ENCODE measurements at regions not wholly inside any gene's neighbourhood (a gene's known extent, or its start where the extent isn't known, plus 50 kb on each side); places are given as distances from the start of the nearest gene placed in this dataset.

DNA sequence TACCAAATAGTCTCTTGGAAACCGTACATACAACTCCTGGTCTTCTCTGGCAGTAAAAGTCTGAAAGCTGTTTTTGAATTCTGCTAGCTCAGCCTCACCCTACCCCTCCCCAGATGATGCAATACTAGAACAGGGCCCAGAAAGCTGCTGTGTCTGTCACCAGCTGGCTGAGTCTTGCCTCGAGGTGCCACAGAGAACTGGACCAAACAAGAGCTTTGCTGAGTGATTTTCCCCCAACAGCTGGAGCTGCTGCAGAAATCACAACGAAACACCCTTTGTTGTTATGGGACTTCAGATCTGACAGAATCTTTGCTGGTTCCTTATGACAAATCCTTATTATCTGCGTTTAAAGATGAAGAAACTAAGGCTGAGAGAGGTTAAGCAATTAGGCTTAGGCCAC lies 134.1 kb downstream of the SPAG6 start:
- TF ChIP-seq, protein P1, sequence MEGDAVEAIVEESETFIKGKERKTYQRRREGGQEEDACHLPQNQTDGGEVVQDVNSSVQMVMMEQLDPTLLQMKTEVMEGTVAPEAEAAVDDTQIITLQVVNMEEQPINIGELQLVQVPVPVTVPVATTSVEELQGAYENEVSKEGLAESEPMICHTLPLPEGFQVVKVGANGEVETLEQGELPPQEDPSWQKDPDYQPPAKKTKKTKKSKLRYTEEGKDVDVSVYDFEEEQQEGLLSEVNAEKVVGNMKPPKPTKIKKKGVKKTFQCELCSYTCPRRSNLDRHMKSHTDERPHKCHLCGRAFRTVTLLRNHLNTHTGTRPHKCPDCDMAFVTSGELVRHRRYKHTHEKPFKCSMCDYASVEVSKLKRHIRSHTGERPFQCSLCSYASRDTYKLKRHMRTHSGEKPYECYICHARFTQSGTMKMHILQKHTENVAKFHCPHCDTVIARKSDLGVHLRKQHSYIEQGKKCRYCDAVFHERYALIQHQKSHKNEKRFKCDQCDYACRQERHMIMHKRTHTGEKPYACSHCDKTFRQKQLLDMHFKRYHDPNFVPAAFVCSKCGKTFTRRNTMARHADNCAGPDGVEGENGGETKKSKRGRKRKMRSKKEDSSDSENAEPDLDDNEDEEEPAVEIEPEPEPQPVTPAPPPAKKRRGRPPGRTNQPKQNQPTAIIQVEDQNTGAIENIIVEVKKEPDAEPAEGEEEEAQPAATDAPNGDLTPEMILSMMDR (conservative IDR thresholded peaks at IDR 0.05; ENCODE audit: low read depth in 2 of 2) = no peak
- TF ChIP-seq JUNB (IDR thresholded peaks at IDR 0.05; ENCODE audit: unreplicated experiment) = no peak
- no peak for TF ChIP-seq EZH2 (IDR thresholded peaks at IDR 0.05; ENCODE audit: low read depth, unreplicated experiment)
- TF ChIP-seq POLR2AphosphoS5 (IDR thresholded peaks at IDR 0.05; ENCODE audit: low read depth) = no peak
- TF ChIP-seq, protein P2, sequence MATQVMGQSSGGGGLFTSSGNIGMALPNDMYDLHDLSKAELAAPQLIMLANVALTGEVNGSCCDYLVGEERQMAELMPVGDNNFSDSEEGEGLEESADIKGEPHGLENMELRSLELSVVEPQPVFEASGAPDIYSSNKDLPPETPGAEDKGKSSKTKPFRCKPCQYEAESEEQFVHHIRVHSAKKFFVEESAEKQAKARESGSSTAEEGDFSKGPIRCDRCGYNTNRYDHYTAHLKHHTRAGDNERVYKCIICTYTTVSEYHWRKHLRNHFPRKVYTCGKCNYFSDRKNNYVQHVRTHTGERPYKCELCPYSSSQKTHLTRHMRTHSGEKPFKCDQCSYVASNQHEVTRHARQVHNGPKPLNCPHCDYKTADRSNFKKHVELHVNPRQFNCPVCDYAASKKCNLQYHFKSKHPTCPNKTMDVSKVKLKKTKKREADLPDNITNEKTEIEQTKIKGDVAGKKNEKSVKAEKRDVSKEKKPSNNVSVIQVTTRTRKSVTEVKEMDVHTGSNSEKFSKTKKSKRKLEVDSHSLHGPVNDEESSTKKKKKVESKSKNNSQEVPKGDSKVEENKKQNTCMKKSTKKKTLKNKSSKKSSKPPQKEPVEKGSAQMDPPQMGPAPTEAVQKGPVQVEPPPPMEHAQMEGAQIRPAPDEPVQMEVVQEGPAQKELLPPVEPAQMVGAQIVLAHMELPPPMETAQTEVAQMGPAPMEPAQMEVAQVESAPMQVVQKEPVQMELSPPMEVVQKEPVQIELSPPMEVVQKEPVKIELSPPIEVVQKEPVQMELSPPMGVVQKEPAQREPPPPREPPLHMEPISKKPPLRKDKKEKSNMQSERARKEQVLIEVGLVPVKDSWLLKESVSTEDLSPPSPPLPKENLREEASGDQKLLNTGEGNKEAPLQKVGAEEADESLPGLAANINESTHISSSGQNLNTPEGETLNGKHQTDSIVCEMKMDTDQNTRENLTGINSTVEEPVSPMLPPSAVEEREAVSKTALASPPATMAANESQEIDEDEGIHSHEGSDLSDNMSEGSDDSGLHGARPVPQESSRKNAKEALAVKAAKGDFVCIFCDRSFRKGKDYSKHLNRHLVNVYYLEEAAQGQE (IDR thresholded peaks at IDR 0.05; ENCODE audit: unreplicated experiment) = no peak
- no peak for TF ChIP-seq EZH2phosphoT487 (IDR thresholded peaks at IDR 0.05; ENCODE audit: unreplicated experiment)
- no peak for TF ChIP-seq STAT1 (IDR thresholded peaks at IDR 0.05; ENCODE audit: unreplicated experiment)
- no peak for TF ChIP-seq ZNF331 (CRISPR knock-in tag; IDR thresholded peaks at IDR 0.05; ENCODE audit: low read depth)
- no peak for TF ChIP-seq ZNF114 (CRISPR knock-in tag; IDR thresholded peaks at IDR 0.05)
- no peak for TF ChIP-seq NANOG (IDR thresholded peaks at IDR 0.05; ENCODE audit: borderline replicate concordance)
- TF ChIP-seq, protein P3, sequence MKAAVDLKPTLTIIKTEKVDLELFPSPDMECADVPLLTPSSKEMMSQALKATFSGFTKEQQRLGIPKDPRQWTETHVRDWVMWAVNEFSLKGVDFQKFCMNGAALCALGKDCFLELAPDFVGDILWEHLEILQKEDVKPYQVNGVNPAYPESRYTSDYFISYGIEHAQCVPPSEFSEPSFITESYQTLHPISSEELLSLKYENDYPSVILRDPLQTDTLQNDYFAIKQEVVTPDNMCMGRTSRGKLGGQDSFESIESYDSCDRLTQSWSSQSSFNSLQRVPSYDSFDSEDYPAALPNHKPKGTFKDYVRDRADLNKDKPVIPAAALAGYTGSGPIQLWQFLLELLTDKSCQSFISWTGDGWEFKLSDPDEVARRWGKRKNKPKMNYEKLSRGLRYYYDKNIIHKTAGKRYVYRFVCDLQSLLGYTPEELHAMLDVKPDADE (IDR thresholded peaks at IDR 0.05) = no peak
- TF ChIP-seq CREB1 (CRISPR knock-in tag; IDR thresholded peaks at IDR 0.05; ENCODE audit: low read depth) = no peak

All from GM23338 (cell line).